ENCODE measurements at regions not wholly inside any gene's neighbourhood (a gene's known extent, or its start where the extent isn't known, plus 50 kb on each side); places are given as distances from the start of the nearest gene placed in this dataset.

- no peak for TF ChIP-seq CTCF (IDR thresholded peaks at IDR 0.05)
- TF ChIP-seq POLR2A (IDR thresholded peaks at IDR 0.05) = no peak
- no peak for TF ChIP-seq POLR2AphosphoS5 (IDR thresholded peaks at IDR 0.05)
Measured at GRCh38 chr16:31694461-31694860, 166.8 kb downstream of the AHSP start.
